CD14-positive monocyte (primary cell): ENCODE measurements at regions not wholly inside any gene's neighbourhood (a gene's known extent, or its start where the extent isn't known, plus 50 kb on each side); places are given as distances from the start of the nearest gene placed in this dataset.

Experiments
- DNase-seq, 3 donors: peaks; one replicate each; pipeline ENCODE4 v3.0.0-alpha.2; 2011 to 2022
- H2AFZ ChIP-seq: 2 replicates; pipeline ENCODE4 v1.6.0; 2012; ENCODE audit warnings: mild to moderate bottlenecking, low read depth, low read length, inconsistent platforms; ENCODE audit not compliant: insufficient read depth, poor library complexity, severe bottlenecking
- H3K27ac ChIP-seq, 2 donors: 1 replicate in 1 of 2; 2 replicates in 1 of 2; pipeline ENCODE4 v1.5.1; 2012 to 2013; ENCODE audit warnings: low read length in 2 of 2, control low read depth in 1 of 2, inconsistent platforms in 1 of 2, low read depth in 1 of 2, mild to moderate bottlenecking in 1 of 2
- H3K27me3 ChIP-seq, 2 donors: one replicate each; pipeline versions ENCODE4 v1.6.0 to v1.6.1; 2011 to 2013; ENCODE audit warnings: low read length in 2 of 2; ENCODE audit not compliant: control insufficient read depth in 2 of 2, insufficient read depth in 2 of 2
- H3K36me3 ChIP-seq, 2 donors: replicated peaks in 1 of 2; 1 replicate in 1 of 2; 2 replicates in 1 of 2; pipeline versions ENCODE4 v1.5.1 to v1.6.1; 2012 to 2013; ENCODE audit warnings: low read length in 2 of 2, control low read depth in 1 of 2, inconsistent platforms in 1 of 2, mild to moderate bottlenecking in 1 of 2; ENCODE audit not compliant: insufficient read depth in 2 of 2, control insufficient read depth in 1 of 2
- H3K4me1 ChIP-seq, 2 donors: 1 replicate in 1 of 2; 2 replicates in 1 of 2; pipeline versions ENCODE4 v1.5.1 to v1.6.1; 2012 to 2013; ENCODE audit warnings: low read length in 2 of 2, control low read depth in 1 of 2, inconsistent platforms in 1 of 2, mild to moderate bottlenecking in 1 of 2, moderate library complexity in 1 of 2; ENCODE audit not compliant: insufficient read depth in 2 of 2, control insufficient read depth in 1 of 2
- H3K4me2 ChIP-seq: replicated peaks from 2 replicates; pipeline ENCODE3; 2012; ENCODE audit warnings: low read length, moderate library complexity, mild to moderate bottlenecking; ENCODE audit not compliant: poor library complexity, severe bottlenecking; ENCODE audit errors: extremely low read depth
- H3K4me3 ChIP-seq, 3 experiments: fragments of 200-600 bp in 1 of 3; sonication (generic) in 1 of 3; replicated peaks in 1 of 3; 1 replicate in 2 of 3; 2 replicates in 1 of 3; pipeline ENCODE4 v1.5.1; 2011 to 2013; ENCODE audit warnings: low read length in 3 of 3, mild to moderate bottlenecking in 3 of 3, control low read depth in 2 of 3, low read depth in 2 of 3, inconsistent platforms in 1 of 3, moderate library complexity in 1 of 3
- H3K79me2 ChIP-seq: 2 replicates; pipeline ENCODE4 v1.6.0; 2012; ENCODE audit warnings: mild to moderate bottlenecking, control low read depth, inconsistent platforms, low read length, moderate library complexity; ENCODE audit not compliant: insufficient read depth
- H3K9ac ChIP-seq: 2 replicates; pipeline ENCODE4 v1.6.0; 2017; ENCODE audit warnings: low read length, mild to moderate bottlenecking; ENCODE audit not compliant: insufficient read depth, poor library complexity, severe bottlenecking
- H3K9me3 ChIP-seq, 2 donors: replicated peaks in 1 of 2; 1 replicate in 1 of 2; 2 replicates in 1 of 2; pipeline versions ENCODE4 v1.5.1 to v1.6.1; 2012 to 2013; ENCODE audit warnings: low read length in 2 of 2, control low read depth in 1 of 2; ENCODE audit not compliant: control insufficient read depth in 1 of 2, insufficient read depth in 1 of 2
- H4K20me1 ChIP-seq: 2 replicates; pipeline ENCODE4 v1.6.0; 2012; ENCODE audit warnings: mild to moderate bottlenecking, low read length, control low read depth, moderate library complexity; ENCODE audit not compliant: insufficient read depth
- H3K27ac Mint-ChIP-seq, 7 donors: one replicate each; pipeline ENCODE4 v1.8.0; 2020; ENCODE audit warnings: mild to moderate bottlenecking in 7 of 7, mixed read lengths in 7 of 7, moderate library complexity in 6 of 7, inconsistent platforms in 2 of 7
- H3K27me3 Mint-ChIP-seq, 3 donors: one replicate each; pipeline ENCODE4 v1.8.0; 2021 to 2022; ENCODE audit warnings: low read depth in 3 of 3, mild to moderate bottlenecking in 3 of 3, mixed read lengths in 3 of 3, moderate library complexity in 3 of 3, inconsistent platforms in 1 of 3
- H3K36me3 Mint-ChIP-seq, 2 donors: one replicate each; pipeline ENCODE4 v1.8.0; 2020; ENCODE audit warnings: mixed read lengths in 2 of 2, inconsistent platforms in 1 of 2, mild to moderate bottlenecking in 1 of 2
- H3K4me1 Mint-ChIP-seq: one replicate; pipeline ENCODE4 v1.8.0; 2020; ENCODE audit warnings: mild to moderate bottlenecking, mixed read lengths
- H3K4me3 Mint-ChIP-seq, 2 donors: one replicate each; pipeline ENCODE4 v1.8.0; 2020; ENCODE audit warnings: mild to moderate bottlenecking in 2 of 2, mixed read lengths in 2 of 2, moderate library complexity in 1 of 2
- H3K9me3 Mint-ChIP-seq, 7 donors: one replicate each; pipeline ENCODE4 v1.8.0; 2020 to 2022; ENCODE audit warnings: mixed read lengths in 7 of 7, mild to moderate bottlenecking in 6 of 7, moderate library complexity in 6 of 7, inconsistent platforms in 2 of 7
- CTCF ChIP-seq: fragments of 200-600 bp; IDR thresholded peaks from one replicate; pipeline ENCODE4 v1.8.0; 2022; ENCODE audit warnings: antibody characterized with exemption, mild to moderate bottlenecking
- WGBS: methylation state at CpG from one replicate; pipeline ENCODE4 v1.1.5; 2013; ENCODE audit warnings: missing lambda C conversion rate; ENCODE audit not compliant: insufficient coverage; 5-methylcytosine and 5-hydroxymethylcytosine counted together
- intact Hi-C, 2 donors: fragments of 100-400 bp; cut with micrococcal nuclease; formaldehyde crosslinking; loops; one replicate each; pipeline versions ENCODE4 v1.15.0 to v1.15.1; 2023

- H3K4me1 ChIP-seq: no peaks in the 10 kb centered on the region
- no peaks in the 10 kb centered on the region for H3K9me3 ChIP-seq
- no peak overlapping the region for H3K27ac ChIP-seq
- no CpG with 5 or more reads among the region's 2 CpGs for WGBS
- H3K4me2 ChIP-seq: no peak overlapping the region
- Mint-ChIP-seq H3K9me3 (no peaks in the 10 kb centered on the region), H3K4me3 (no peak overlapping the region), H3K4me1 (peaks cover 2% of the 10 kb centered on the region), H3K27ac (no peak overlapping the region), H3K36me3 (no peaks in the 10 kb centered on the region), H3K27me3 (peaks cover 0 to 9% (median 2%) of the 10 kb centered on the region in 3 donors)
- H3K4me3 ChIP-seq: no peak overlapping the region
- H4K20me1 ChIP-seq: no peaks in the 10 kb centered on the region
- H3K36me3 ChIP-seq: no peaks in the 10 kb centered on the region
- no peak for TF ChIP-seq CTCF
- H2AFZ ChIP-seq: no peak overlapping the region
- H3K27me3 ChIP-seq: no peaks in the 10 kb centered on the region
- intact Hi-C loops: no loop called here
- no peak for DNase-seq
- H3K79me2 ChIP-seq: no peaks in the 10 kb centered on the region
- H3K9ac ChIP-seq: no peak overlapping the region
Observed at GRCh38 chr6:113388996-113389395, 468.1 kb upstream of the MARCKS start.

- Mint-ChIP-seq H3K27me3 (peaks cover 0 to 2% (median 2%) of the 10 kb centered on the region in 3 donors), H3K4me1 (peaks cover 2% of the 10 kb centered on the region), H3K36me3 (no peaks in the 10 kb centered on the region), H3K4me3 (no peak overlapping the region), H3K9me3 (no peaks in the 10 kb centered on the region), H3K27ac (no peak overlapping the region)
- Histone ChIP-seq H3K27me3 (no peaks in the 10 kb centered on the region), H3K27ac (no peak overlapping the region), H3K79me2 (no peaks in the 10 kb centered on the region), H3K36me3 (no peaks in the 10 kb centered on the region), H3K9me3 (no peaks in the 10 kb centered on the region), H2AFZ (no peak overlapping the region), H3K4me2 (no peak overlapping the region), H3K4me3 (no peak overlapping the region), H3K9ac (no peak overlapping the region), H3K4me1 (no peaks in the 10 kb centered on the region), H4K20me1 (no peaks in the 10 kb centered on the region)
- no peak for TF ChIP-seq CTCF
- WGBS: no CpG with 5 or more reads among the region's 3 CpGs
- DNase-seq: no peak
- intact Hi-C loops: no loop called here
Observed at GRCh38 chr6:113392551-113393055, 464.5 kb upstream of the MARCKS start.
